ENCODE measurements at regions not wholly inside any gene's neighbourhood (a gene's known extent, or its start where the extent isn't known, plus 50 kb on each side); places are given as distances from the start of the nearest gene placed in this dataset.

- TF ChIP-seq EGR1 (IDR thresholded peaks at IDR 0.05; ENCODE audit: low read depth in 2 of 2) = no peak
- TF ChIP-seq RAD21 (IDR thresholded peaks at IDR 0.05) = no peak
- no peak for TF ChIP-seq CTCF (IDR thresholded peaks at IDR 0.05; ENCODE audit: low read depth, low read length, missing input control)
Measured at GRCh38 chr1:113205980-113206766, 133.2 kb downstream of the LRIG2 start.
